Adrenal gland (tissue), 9 donors: ENCODE measurements at regions not wholly inside any gene's neighbourhood (a gene's known extent, or its start where the extent isn't known, plus 50 kb on each side); places are given as distances from the start of the nearest gene placed in this dataset.

Experiments
- DNase-seq, 7 donors: peaks; one replicate each; pipeline ENCODE4 v3.0.0-alpha.2; 2019 to 2020
- H3K27ac ChIP-seq, 5 donors: fragments of 200-600 bp; sonication (generic) in 4 of 5; 1 replicate in 3 of 5; 2 replicates in 2 of 5; pipeline versions ENCODE4 v1.5.1 to v1.8.0; 2016 to 2020; ENCODE audit warnings: mild to moderate bottlenecking in 1 of 5
- H3K27me3 ChIP-seq: fragments of 200-600 bp; 2 replicates; pipeline ENCODE4 v1.8.0; 2021
- H3K36me3 ChIP-seq, 2 donors: fragments of 200-600 bp; replicated peaks in 1 of 2; 1 replicate in 1 of 2; 2 replicates in 1 of 2; pipeline versions ENCODE4 v1.5.1 to v1.8.0; 2018 to 2022
- H3K4me1 ChIP-seq, 2 donors: fragments of 200-600 bp; replicated peaks in 1 of 2; 1 replicate in 1 of 2; 2 replicates in 1 of 2; pipeline versions ENCODE4 v1.5.1 to v1.8.0; 2018 to 2021
- H3K4me3 ChIP-seq, 4 donors: fragments of 200-600 bp; sonication (generic) in 3 of 4; one replicate each; pipeline ENCODE4 v1.5.1; 2016 to 2018
- H3K9me3 ChIP-seq, 3 donors: fragments of 200-600 bp; sonication (generic) in 1 of 3; replicated peaks in 1 of 3; 1 replicate in 2 of 3; 2 replicates in 1 of 3; pipeline versions ENCODE4 v1.5.1 to v1.8.0; 2016 to 2021
- POLR2A ChIP-seq, 2 donors: fragments of 450-650 bp; IDR thresholded peaks; one replicate each; pipeline ENCODE4 v1.6.1; 2017; ENCODE audit warnings: antibody characterized with exemption in 2 of 2, mild to moderate bottlenecking in 2 of 2, moderate library complexity in 1 of 2
- WGBS, 4 donors: extraction: QIAGEN DNeasy Blood & Tissue Kit in 2 of 4; methylation state at CpG; one replicate each; pipeline versions ENCODE4 v1.1.5 to v1.1.7; 2013 to 2017; 5-methylcytosine and 5-hydroxymethylcytosine counted together
- intact Hi-C, 2 donors: fragments of 100-400 bp; cut with DNase I; formaldehyde crosslinking; loops; one replicate each; pipeline versions ENCODE4 v1.14.1 to v1.15.0; 2022 to 2023
- TF ChIP-seq, protein P1 (sequence below), 6 experiments: fragments of 450-650 bp in 4 of 6; fragments of 200-600 bp in 2 of 6; sonication (generic) in 1 of 6; IDR thresholded peaks; 1 replicate in 5 of 6; 2 replicates in 1 of 6; pipeline versions ENCODE4 v1.5.1 to v1.8.0; 2016 to 2021; ENCODE audit warnings: antibody characterized with exemption in 6 of 6, mild to moderate bottlenecking in 2 of 6, moderate library complexity in 1 of 6
- donor health status: healthy with polysubstance abuse.
- donor health status: Bipolar disorder and iron deficiency.
- donor health status: DM: yes; HTN: yes; CAD: no.
- donor health status: DM: no; HTN: no; CAD: no.
- donor health status: DM: no; HTN: no; CAD: no.

- no peaks in the 10 kb centered on the region for H3K36me3 ChIP-seq
- no peaks in the 10 kb centered on the region for H3K4me1 ChIP-seq
- DNase-seq = no peak
- H3K9me3 ChIP-seq = no peaks in the 10 kb centered on the region
- H3K27me3 ChIP-seq = no peaks in the 10 kb centered on the region
- no peak overlapping the region for H3K27ac ChIP-seq
- intact Hi-C loops = no loop called here
- TF ChIP-seq, protein P1, sequence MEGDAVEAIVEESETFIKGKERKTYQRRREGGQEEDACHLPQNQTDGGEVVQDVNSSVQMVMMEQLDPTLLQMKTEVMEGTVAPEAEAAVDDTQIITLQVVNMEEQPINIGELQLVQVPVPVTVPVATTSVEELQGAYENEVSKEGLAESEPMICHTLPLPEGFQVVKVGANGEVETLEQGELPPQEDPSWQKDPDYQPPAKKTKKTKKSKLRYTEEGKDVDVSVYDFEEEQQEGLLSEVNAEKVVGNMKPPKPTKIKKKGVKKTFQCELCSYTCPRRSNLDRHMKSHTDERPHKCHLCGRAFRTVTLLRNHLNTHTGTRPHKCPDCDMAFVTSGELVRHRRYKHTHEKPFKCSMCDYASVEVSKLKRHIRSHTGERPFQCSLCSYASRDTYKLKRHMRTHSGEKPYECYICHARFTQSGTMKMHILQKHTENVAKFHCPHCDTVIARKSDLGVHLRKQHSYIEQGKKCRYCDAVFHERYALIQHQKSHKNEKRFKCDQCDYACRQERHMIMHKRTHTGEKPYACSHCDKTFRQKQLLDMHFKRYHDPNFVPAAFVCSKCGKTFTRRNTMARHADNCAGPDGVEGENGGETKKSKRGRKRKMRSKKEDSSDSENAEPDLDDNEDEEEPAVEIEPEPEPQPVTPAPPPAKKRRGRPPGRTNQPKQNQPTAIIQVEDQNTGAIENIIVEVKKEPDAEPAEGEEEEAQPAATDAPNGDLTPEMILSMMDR (IDR thresholded peaks at IDR 0.05) = no peak
- TF ChIP-seq POLR2A (IDR thresholded peaks at IDR 0.05) = no peak
- H3K4me3 ChIP-seq = no peak overlapping the region
These were observed 601.1 kb upstream of the MAN1A1 start for GRCh38 chr6:119950681-119951080.

DNA sequence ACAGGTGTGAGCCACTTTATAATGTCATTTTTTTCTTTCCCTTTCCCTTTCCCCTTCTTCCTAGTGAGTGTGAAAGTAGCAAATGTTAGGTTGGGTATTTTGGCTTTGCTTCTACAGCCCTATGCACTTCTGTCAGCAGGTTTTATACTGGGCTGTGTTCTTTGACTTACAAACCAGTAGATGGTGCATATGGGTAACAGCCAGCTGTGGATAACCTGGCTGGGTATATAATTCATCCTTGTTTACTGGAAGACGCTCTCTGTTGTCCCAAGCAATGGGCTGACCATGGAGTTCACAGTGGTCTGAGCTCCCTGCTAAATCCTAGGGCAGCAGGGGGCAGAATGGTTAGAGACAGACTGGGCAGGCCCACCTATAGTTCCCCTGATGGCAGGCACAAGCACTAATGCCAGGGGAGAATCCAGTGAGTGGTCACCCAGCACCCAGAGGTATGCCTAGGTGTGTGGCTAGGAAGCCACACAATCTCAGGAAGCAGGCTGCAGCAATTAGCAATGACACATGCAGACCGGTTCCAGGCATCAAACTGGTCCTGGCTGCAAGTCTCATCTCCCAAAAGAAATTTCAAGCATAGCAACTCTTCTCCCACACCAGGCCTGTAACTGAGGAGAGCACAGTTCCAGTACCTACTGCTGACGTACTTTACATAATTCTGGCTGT is 592.7 kb upstream of the MAN1A1 start:
- intact Hi-C loops = no loop called here
- no peaks in the 10 kb centered on the region for H3K36me3 ChIP-seq
- H3K4me3 ChIP-seq = no peak overlapping the region
- no peak for TF ChIP-seq POLR2A (IDR thresholded peaks at IDR 0.05)
- TF ChIP-seq, protein P1 (IDR thresholded peaks at IDR 0.05) = no peak
- H3K9me3 ChIP-seq = no peaks in the 10 kb centered on the region
- H3K4me1 ChIP-seq = no peaks in the 10 kb centered on the region
- 85 to 94% (median 88%) methylated on average over 1 to 3 of the region's 3 CpGs for WGBS, 4 donors
- H3K27ac ChIP-seq = no peak overlapping the region
- no peak for DNase-seq
- H3K27me3 ChIP-seq = no peaks in the 10 kb centered on the region

DNA sequence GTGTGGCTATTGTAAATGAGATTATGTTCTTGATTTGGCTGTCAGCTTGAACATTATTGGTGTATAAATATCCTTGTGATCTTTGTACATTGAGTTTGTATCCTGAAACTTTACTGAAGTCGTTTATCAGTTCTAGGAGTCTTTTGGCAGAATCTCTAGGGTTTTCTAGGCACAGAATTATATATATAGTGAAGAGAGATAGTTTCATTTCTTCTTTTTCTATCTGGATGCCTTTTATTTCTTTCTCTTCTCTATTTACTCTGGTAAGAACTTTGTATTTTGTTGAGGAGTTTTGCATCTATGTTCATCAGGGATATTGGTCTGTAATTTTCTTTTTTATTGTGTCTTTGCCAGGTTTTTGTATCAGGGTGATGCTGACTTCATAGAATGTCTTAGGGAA is 589.2 kb upstream of the MAN1A1 start:
- no peaks in the 10 kb centered on the region for H3K27me3 ChIP-seq
- H3K4me3 ChIP-seq = no peak overlapping the region
- no peaks in the 10 kb centered on the region for H3K36me3 ChIP-seq
- H3K4me1 ChIP-seq = no peaks in the 10 kb centered on the region
- intact Hi-C loops = no loop called here
- TF ChIP-seq, protein P1 (IDR thresholded peaks at IDR 0.05) = no peak
- TF ChIP-seq POLR2A (IDR thresholded peaks at IDR 0.05) = no peak
- no peak overlapping the region for H3K27ac ChIP-seq
- 42 to 57% (median 46%) methylated on average over 1 of the region's 1 CpG for WGBS, 4 donors
- no peak for DNase-seq
- no peaks in the 10 kb centered on the region for H3K9me3 ChIP-seq

- 66 to 84% (median 72%) methylated on average over 1 of the region's 1 CpG for WGBS, 4 donors
These were observed 585.3 kb upstream of the MAN1A1 start for GRCh38 chr6:119934816-119935215.

More at GRCh38 chr6:119934816-119935215, 585.3 kb upstream of the MAN1A1 start:
- H3K27me3 ChIP-seq = no peaks in the 10 kb centered on the region
- no peaks in the 10 kb centered on the region for H3K36me3 ChIP-seq
- DNase-seq = no peak
- no peak overlapping the region for H3K4me3 ChIP-seq
- intact Hi-C loops = no loop called here
- no peak overlapping the region for H3K27ac ChIP-seq
- no peaks in the 10 kb centered on the region for H3K4me1 ChIP-seq
- H3K9me3 ChIP-seq = no peaks in the 10 kb centered on the region
- TF ChIP-seq POLR2A (IDR thresholded peaks at IDR 0.05) = no peak
- TF ChIP-seq, protein P1 (IDR thresholded peaks at IDR 0.05) = no peak
